HCT116 (cell line): ENCODE measurements at regions not wholly inside any gene's neighbourhood (a gene's known extent, or its start where the extent isn't known, plus 50 kb on each side); places are given as distances from the start of the nearest gene placed in this dataset.

Experiments
- ATAC-seq: fragments of 200-7000 bp; cut with Tn5 transposase; 2 replicates; pipeline ENCODE4 v1.9.1; 2020; ENCODE audit warnings: mild to moderate bottlenecking, moderate library complexity
- BruUV-seq: library from RNA; stranded (reverse); fragments of 400-500 nt; replicated peaks from 2 replicates; lab custom pipeline; 2021; lab: Mats Ljungman, UMichigan
- CTCF ChIA-PET: fragments of 300-600 bp; sonication (Branson Sonifier 250); formaldehyde crosslinking; loops from one replicate; lab custom pipeline; 2021; ENCODE audit warnings: antibody characterized with exemption; lab: Charles Lee
- POLR2A ChIA-PET: fragments of 300-600, 350-600 bp; sonication (Branson Sonifier 250); formaldehyde crosslinking; loops from one replicate; lab custom pipeline; 2021; ENCODE audit warnings: antibody characterized with exemption; lab: Charles Lee
- RAD21 ChIA-PET, 2 experiments: fragments of 300-600 bp; sonication (Branson Sonifier 250); formaldehyde crosslinking; loops; one replicate each; lab custom pipeline; 2023; ENCODE audit warnings: low total read pairs in 2 of 2; ENCODE audit not compliant: uncharacterized antibody in 2 of 2, unreplicated experiment in 2 of 2, low non-redundant PET in 1 of 2; lab: Charles Lee
- DNase-seq: peaks from one replicate; pipeline ENCODE4 v3.0.0-alpha.2; 2010; ENCODE audit warnings: low read depth, low spot score
- H2AFZ ChIP-seq: fragments of 200-600 bp; shearing (Covaris generic), sonication (generic); 2 replicates; pipeline ENCODE4 v1.6.1; 2017; ENCODE audit warnings: low read depth, mixed run types, mixed read lengths, antibody characterized with exemption, low read length; ENCODE audit not compliant: poor library complexity, severe bottlenecking
- H3K27ac ChIP-seq: 2 replicates; pipeline ENCODE4 v1.5.1; 2012; ENCODE audit warnings: low read depth, low read length
- H3K27me3 ChIP-seq: fragments of 200-600 bp; sonication (generic); 2 replicates; pipeline ENCODE4 v1.6.1; 2016; ENCODE audit warnings: mixed run types, low read length, mixed read lengths; ENCODE audit not compliant: insufficient read depth
- H3K36me3 ChIP-seq, 2 experiments: fragments of 200-500 bp in 1 of 2; fragments of 200-600 bp in 1 of 2; sonication (Bioruptor generic) in 1 of 2; sonication (generic) in 1 of 2; 2 replicates each; pipeline versions ENCODE4 v1.5.1 to v1.6.1; 2014 to 2016; ENCODE audit warnings: low read length in 2 of 2, inconsistent platforms in 1 of 2, mixed read lengths in 1 of 2, mixed run types in 1 of 2; ENCODE audit not compliant: insufficient read depth in 2 of 2, control insufficient read depth in 1 of 2
- H3K4me1 ChIP-seq, 2 experiments: fragments of 200-600 bp in 1 of 2; sonication (generic) in 1 of 2; 2 replicates each; pipeline versions ENCODE4 v1.5.1 to v1.6.1; 2012 to 2017; ENCODE audit warnings: low read length in 2 of 2, inconsistent platforms in 1 of 2, mild to moderate bottlenecking in 1 of 2, mixed read lengths in 1 of 2, mixed run types in 1 of 2, moderate library complexity in 1 of 2; ENCODE audit not compliant: insufficient read depth in 2 of 2, control insufficient read depth in 1 of 2
- H3K4me2 ChIP-seq: fragments of 200-600 bp; sonication (generic); 2 replicates; pipeline ENCODE4 v1.6.1; 2017; ENCODE audit warnings: mixed run types, low read length, mixed read lengths
- H3K4me3 ChIP-seq, 2 experiments: fragments of 200-600 bp in 1 of 2; sonication (generic) in 1 of 2; replicated peaks in 1 of 2; 2 replicates each; pipeline ENCODE4 v1.5.1; 2011 to 2016; ENCODE audit warnings: low read length in 2 of 2, control low read depth in 1 of 2, low read depth in 1 of 2, mild to moderate bottlenecking in 1 of 2, mixed read lengths in 1 of 2, mixed run types in 1 of 2
- H3K79me2 ChIP-seq: fragments of 200-600 bp; sonication (generic); 2 replicates; pipeline ENCODE4 v1.6.1; 2017; ENCODE audit warnings: mild to moderate bottlenecking, mixed run types, low read length, moderate library complexity, mixed read lengths; ENCODE audit not compliant: insufficient read depth
- H3K9ac ChIP-seq: fragments of 200-600 bp; sonication (generic); 2 replicates; pipeline ENCODE4 v1.6.1; 2016; ENCODE audit warnings: low read length, mixed read lengths
- H3K9me2 ChIP-seq: fragments of 200-600 bp; sonication (generic), shearing (Covaris generic); 2 replicates; pipeline ENCODE4 v1.6.1; 2017; ENCODE audit warnings: mixed run types, mild to moderate bottlenecking, moderate library complexity; ENCODE audit not compliant: insufficient read depth
- H3K9me3 ChIP-seq, 2 experiments: fragments of 200-500 bp in 1 of 2; fragments of 200-600 bp in 1 of 2; sonication (Bioruptor generic) in 1 of 2; sonication (generic) in 1 of 2; 2 replicates each; pipeline ENCODE4 v1.6.1; 2014 to 2017; ENCODE audit warnings: low read length in 2 of 2, mixed read lengths in 2 of 2, inconsistent platforms in 1 of 2, low read depth in 1 of 2, mild to moderate bottlenecking in 1 of 2, mixed run types in 1 of 2, moderate library complexity in 1 of 2; ENCODE audit not compliant: control insufficient read depth in 1 of 2, insufficient read depth in 1 of 2
- H4K20me1 ChIP-seq: fragments of 200-600 bp; sonication (generic), shearing (Covaris generic); 2 replicates; pipeline ENCODE4 v1.6.1; 2017; ENCODE audit warnings: mixed run types, mild to moderate bottlenecking, moderate library complexity; ENCODE audit not compliant: insufficient read depth
- CBX3 ChIP-seq: IDR thresholded peaks from 2 replicates; pipeline ENCODE4 v1.6.1; 2012; ENCODE audit warnings: low read depth
- CEBPB ChIP-seq: IDR thresholded peaks from 2 replicates; pipeline ENCODE4 v1.6.1; 2012; ENCODE audit warnings: low read depth
- ELF1 ChIP-seq: IDR thresholded peaks from 2 replicates; pipeline ENCODE4 v1.6.1; 2012; ENCODE audit warnings: low read depth, borderline replicate concordance
- EZH2 ChIP-seq: fragments of 200-600 bp; sonication (generic); IDR thresholded peaks from 2 replicates; pipeline ENCODE4 v1.6.1; 2017; ENCODE audit warnings: antibody characterized with exemption, mixed run types
- EZH2phosphoT487 ChIP-seq: fragments of 200-600 bp; IDR thresholded peaks from 2 replicates; pipeline ENCODE4 v1.6.1; 2018; ENCODE audit warnings: antibody characterized with exemption, borderline replicate concordance
- JUND ChIP-seq: IDR thresholded peaks from 2 replicates; pipeline ENCODE4 v1.6.1; 2012
- SIN3A ChIP-seq: IDR thresholded peaks from 2 replicates; pipeline ENCODE4 v1.6.1; 2012; ENCODE audit warnings: low read depth
- SP1 ChIP-seq: IDR thresholded peaks from 2 replicates; pipeline ENCODE4 v1.6.1; 2012; ENCODE audit warnings: low read depth
- SRF ChIP-seq: IDR thresholded peaks from 2 replicates; pipeline ENCODE4 v1.6.1; 2012; ENCODE audit warnings: low read depth
- TCF7L2 ChIP-seq: IDR thresholded peaks from 2 replicates; pipeline ENCODE4 v1.7.0; 2011; ENCODE audit warnings: borderline replicate concordance, inconsistent platforms; ENCODE audit not compliant: insufficient read depth, insufficient read length; ENCODE audit errors: extremely low read depth
- YY1 ChIP-seq: IDR thresholded peaks from 2 replicates; pipeline ENCODE4 v1.6.1; 2011; ENCODE audit warnings: low read length, low read depth, moderate library complexity, mild to moderate bottlenecking; ENCODE audit not compliant: insufficient replicate concordance; ENCODE audit errors: extremely low read depth
- ZFX ChIP-seq: fragments of 450-650 bp; IDR thresholded peaks from 2 replicates; pipeline ENCODE4 v1.6.1; 2017
- ZNF274 ChIP-seq: fragments of 200-500 bp; sonication (Bioruptor generic); IDR thresholded peaks from 2 replicates; pipeline ENCODE4 v1.6.1; 2014; ENCODE audit warnings: mild to moderate bottlenecking, low read depth, low read length, inconsistent platforms
- intact Hi-C: fragments of 100-400 bp; cut with micrococcal nuclease; formaldehyde crosslinking; loops from 2 replicates; pipeline ENCODE4 v1.10.0; 2022
- TF ChIP-seq, protein P1 (sequence below): IDR thresholded peaks from 2 replicates; pipeline ENCODE4 v1.6.1; 2012
- TF ChIP-seq, protein P2 (sequence below): IDR thresholded peaks from 2 replicates; pipeline ENCODE4 v1.6.1; 2012; ENCODE audit warnings: low read depth
- TF ChIP-seq, protein P3 (sequence below), 3 experiments: fragments of 200-600 bp in 1 of 3; sonication (generic) in 1 of 3; IDR thresholded peaks in 2 of 3; conservative IDR thresholded peaks in 1 of 3; 2 replicates each; pipeline ENCODE4 v1.5.1; 2012 to 2017; ENCODE audit warnings: low read depth in 2 of 3, low read length in 2 of 3, antibody characterized with exemption in 1 of 3, borderline replicate concordance in 1 of 3, control low read depth in 1 of 3, mild to moderate bottlenecking in 1 of 3, mixed read lengths in 1 of 3, mixed run types in 1 of 3, moderate library complexity in 1 of 3; ENCODE audit not compliant: insufficient read depth in 1 of 3

DNA sequence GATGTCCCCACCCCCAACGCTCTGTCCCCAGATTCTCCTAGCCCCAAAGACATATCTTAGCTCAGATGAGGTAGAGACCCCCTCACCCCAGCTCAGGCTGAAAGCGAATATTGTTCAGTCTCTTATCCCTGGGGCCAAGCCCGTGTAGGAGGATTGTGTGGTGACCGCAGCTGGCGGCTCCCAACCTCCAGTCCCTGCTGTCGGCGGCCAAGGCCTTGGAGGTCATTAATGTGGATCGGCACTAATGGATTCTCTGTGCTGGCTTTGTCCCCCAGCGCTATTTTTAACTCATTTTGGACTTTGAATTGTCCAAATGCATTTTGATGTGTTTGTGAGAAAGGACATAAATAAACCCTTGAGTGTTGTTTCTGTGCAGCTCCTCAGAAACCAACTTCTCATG, 124.2 kb downstream of the UQCRFS1 start:
- Histone ChIP-seq H3K4me2 (no peak overlapping the region), H3K79me2 (no peaks in the 10 kb centered on the region), H3K9me2 (no peaks in the 10 kb centered on the region), H3K36me3 (no peaks in the 10 kb centered on the region), H2AFZ (no peak overlapping the region), H3K27ac (no peak overlapping the region), H3K9ac (no peak overlapping the region), H3K27me3 (no peaks in the 10 kb centered on the region), H3K9me3 (peaks cover 0 to 4% of the 10 kb centered on the region in 2 experiments; a peak in 2 of 4 replicates), H3K4me1 (no peaks in the 10 kb centered on the region), H3K4me3 (no peak overlapping the region), H4K20me1 (no peaks in the 10 kb centered on the region)
- CTCF ChIA-PET: no interaction called here
- BruUV-seq: no TSS peak
- POLR2A ChIA-PET: no interaction called here
- intact Hi-C loops: no loop called here
- TF ChIP-seq SIN3A (no peak), ELF1 (no peak), CBX3 (no peak), YY1 (no peak), EZH2phosphoT487 (no peak), JUND (no peak), CEBPB (no peak), SRF (no peak), TCF7L2 (no peak)
- TF ChIP-seq, protein P1, sequence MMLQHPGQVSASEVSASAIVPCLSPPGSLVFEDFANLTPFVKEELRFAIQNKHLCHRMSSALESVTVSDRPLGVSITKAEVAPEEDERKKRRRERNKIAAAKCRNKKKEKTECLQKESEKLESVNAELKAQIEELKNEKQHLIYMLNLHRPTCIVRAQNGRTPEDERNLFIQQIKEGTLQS: no peak
- ATAC-seq: no peak
- no peak for DNase-seq
- RAD21 ChIA-PET: no interaction called here

DNA sequence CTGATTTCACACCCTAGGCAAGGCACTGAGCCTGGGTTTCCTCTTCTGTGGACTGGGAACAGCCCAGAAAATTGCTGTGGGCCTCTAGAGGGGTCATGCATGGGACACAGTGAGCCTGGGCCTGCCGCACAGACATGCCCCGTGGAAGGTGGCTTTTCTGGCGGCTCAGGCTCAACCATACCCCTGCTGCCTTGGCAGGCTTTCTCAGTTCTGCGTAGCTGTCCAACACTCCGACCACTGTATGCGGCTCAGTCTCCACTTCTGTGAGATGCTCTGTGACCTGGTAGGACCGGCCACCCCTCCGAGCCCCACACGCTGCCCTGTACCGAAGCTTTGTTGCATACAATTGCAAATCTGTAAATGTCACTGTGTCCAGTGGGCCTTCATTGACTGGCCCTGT, 126.3 kb downstream of the UQCRFS1 start:
- H4K20me1 ChIP-seq: no peaks in the 10 kb centered on the region
- H3K9ac ChIP-seq: no peak overlapping the region
- TF ChIP-seq, protein P2, sequence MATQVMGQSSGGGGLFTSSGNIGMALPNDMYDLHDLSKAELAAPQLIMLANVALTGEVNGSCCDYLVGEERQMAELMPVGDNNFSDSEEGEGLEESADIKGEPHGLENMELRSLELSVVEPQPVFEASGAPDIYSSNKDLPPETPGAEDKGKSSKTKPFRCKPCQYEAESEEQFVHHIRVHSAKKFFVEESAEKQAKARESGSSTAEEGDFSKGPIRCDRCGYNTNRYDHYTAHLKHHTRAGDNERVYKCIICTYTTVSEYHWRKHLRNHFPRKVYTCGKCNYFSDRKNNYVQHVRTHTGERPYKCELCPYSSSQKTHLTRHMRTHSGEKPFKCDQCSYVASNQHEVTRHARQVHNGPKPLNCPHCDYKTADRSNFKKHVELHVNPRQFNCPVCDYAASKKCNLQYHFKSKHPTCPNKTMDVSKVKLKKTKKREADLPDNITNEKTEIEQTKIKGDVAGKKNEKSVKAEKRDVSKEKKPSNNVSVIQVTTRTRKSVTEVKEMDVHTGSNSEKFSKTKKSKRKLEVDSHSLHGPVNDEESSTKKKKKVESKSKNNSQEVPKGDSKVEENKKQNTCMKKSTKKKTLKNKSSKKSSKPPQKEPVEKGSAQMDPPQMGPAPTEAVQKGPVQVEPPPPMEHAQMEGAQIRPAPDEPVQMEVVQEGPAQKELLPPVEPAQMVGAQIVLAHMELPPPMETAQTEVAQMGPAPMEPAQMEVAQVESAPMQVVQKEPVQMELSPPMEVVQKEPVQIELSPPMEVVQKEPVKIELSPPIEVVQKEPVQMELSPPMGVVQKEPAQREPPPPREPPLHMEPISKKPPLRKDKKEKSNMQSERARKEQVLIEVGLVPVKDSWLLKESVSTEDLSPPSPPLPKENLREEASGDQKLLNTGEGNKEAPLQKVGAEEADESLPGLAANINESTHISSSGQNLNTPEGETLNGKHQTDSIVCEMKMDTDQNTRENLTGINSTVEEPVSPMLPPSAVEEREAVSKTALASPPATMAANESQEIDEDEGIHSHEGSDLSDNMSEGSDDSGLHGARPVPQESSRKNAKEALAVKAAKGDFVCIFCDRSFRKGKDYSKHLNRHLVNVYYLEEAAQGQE: no peak
- TF ChIP-seq EZH2phosphoT487 (no peak), EZH2 (no peak), ZFX (no peak), ELF1 (no peak), SRF (no peak), SP1 (no peak), ZNF274 (no peak)
- TF ChIP-seq, protein P3, sequence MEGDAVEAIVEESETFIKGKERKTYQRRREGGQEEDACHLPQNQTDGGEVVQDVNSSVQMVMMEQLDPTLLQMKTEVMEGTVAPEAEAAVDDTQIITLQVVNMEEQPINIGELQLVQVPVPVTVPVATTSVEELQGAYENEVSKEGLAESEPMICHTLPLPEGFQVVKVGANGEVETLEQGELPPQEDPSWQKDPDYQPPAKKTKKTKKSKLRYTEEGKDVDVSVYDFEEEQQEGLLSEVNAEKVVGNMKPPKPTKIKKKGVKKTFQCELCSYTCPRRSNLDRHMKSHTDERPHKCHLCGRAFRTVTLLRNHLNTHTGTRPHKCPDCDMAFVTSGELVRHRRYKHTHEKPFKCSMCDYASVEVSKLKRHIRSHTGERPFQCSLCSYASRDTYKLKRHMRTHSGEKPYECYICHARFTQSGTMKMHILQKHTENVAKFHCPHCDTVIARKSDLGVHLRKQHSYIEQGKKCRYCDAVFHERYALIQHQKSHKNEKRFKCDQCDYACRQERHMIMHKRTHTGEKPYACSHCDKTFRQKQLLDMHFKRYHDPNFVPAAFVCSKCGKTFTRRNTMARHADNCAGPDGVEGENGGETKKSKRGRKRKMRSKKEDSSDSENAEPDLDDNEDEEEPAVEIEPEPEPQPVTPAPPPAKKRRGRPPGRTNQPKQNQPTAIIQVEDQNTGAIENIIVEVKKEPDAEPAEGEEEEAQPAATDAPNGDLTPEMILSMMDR (IDR thresholded peaks at IDR 0.05 in 2 of 3, conservative IDR thresholded peaks at IDR 0.05 in 1 of 3; ENCODE audit: borderline replicate concordance in 1 of 3, insufficient read depth in 1 of 3, low read depth in 2 of 3, low read length in 2 of 3): no peak
- TF ChIP-seq, protein P1: no peak
- H3K36me3 ChIP-seq: no peaks in the 10 kb centered on the region
- ATAC-seq (no peak), DNase-seq (no peak)
- no peaks in the 10 kb centered on the region for H3K9me2 ChIP-seq
- BruUV-seq: no TSS peak
- no peaks in the 10 kb centered on the region for H3K27me3 ChIP-seq
- RAD21 ChIA-PET: no interaction called here
- CTCF ChIA-PET: no interaction called here
- H3K4me3 ChIP-seq: no peak overlapping the region
- no peak overlapping the region for H3K4me2 ChIP-seq
- no peaks in the 10 kb centered on the region for H3K4me1 ChIP-seq
- H3K79me2 ChIP-seq: no peaks in the 10 kb centered on the region
- no peak overlapping the region for H3K27ac ChIP-seq
- intact Hi-C loops: no loop called here
- H2AFZ ChIP-seq: no peak overlapping the region
- POLR2A ChIA-PET: no interaction called here
- H3K9me3 ChIP-seq: peaks cover 0 to 4% of the 10 kb centered on the region in 2 experiments; a peak in 2 of 4 replicates
